HG02759 (cell line): ENCODE measurements at regions not wholly inside any gene's neighbourhood (a gene's known extent, or its start where the extent isn't known, plus 50 kb on each side); places are given as distances from the start of the nearest gene placed in this dataset.

Experiments used
- ATAC-seq: cut with Tn5 transposase; IDR thresholded peaks from one replicate; pipeline ENCODE4 v1.9.1; 2021; ENCODE audit warnings: mild to moderate bottlenecking, moderate library complexity; ENCODE audit not compliant: unreplicated experiment

- no peak for ATAC-seq
These were observed 60.1 kb downstream of the NABP1 start for GRCh38 chr2:191738003-191738402.

DNA sequence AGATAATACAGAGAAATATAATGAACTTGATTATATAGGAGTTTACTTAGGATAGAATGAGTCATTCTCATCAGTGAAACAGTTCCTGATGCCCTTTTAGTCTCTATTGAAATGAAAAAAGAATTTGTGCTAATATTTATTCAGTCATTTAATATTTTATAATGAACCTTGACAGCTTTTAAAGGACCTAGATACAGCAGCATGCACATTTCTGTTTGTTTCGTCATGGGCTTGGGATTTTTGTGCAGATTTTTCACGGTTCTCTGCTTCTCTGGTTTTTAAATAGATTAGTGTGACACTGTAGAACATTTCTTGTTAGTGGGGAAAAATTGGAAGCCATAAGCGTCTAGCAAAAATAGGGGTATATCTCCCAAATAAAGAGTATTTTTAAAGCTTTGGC lies 60.7 kb downstream of the NABP1 start:
- no peak for ATAC-seq

- no peak for ATAC-seq
These were observed 61.3 kb downstream of the NABP1 start for GRCh38 chr2:191739194-191739593.

- ATAC-seq: peak; percentile 92
These were observed 62.1 kb downstream of the NABP1 start for GRCh38 chr2:191740016-191740419.

DNA sequence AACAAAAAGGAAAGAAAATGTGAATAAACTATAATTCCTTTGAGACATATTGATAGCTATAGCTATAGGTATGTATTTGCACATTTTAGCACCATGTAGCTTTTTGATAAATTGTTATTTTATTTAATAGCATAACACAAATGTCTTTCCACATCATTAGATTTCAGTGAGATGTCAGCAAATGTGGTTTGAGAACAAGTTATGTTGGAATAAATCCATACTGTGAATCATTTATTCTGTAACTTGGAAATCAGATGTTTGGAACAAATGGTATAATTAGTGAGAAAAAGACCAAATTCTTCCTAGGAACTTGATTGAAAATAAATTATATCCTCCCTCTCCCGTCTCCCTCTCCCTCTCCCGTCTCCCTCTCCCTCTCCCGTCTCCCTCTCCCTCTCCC lies 62.8 kb downstream of the NABP1 start:
- no peak for ATAC-seq

DNA sequence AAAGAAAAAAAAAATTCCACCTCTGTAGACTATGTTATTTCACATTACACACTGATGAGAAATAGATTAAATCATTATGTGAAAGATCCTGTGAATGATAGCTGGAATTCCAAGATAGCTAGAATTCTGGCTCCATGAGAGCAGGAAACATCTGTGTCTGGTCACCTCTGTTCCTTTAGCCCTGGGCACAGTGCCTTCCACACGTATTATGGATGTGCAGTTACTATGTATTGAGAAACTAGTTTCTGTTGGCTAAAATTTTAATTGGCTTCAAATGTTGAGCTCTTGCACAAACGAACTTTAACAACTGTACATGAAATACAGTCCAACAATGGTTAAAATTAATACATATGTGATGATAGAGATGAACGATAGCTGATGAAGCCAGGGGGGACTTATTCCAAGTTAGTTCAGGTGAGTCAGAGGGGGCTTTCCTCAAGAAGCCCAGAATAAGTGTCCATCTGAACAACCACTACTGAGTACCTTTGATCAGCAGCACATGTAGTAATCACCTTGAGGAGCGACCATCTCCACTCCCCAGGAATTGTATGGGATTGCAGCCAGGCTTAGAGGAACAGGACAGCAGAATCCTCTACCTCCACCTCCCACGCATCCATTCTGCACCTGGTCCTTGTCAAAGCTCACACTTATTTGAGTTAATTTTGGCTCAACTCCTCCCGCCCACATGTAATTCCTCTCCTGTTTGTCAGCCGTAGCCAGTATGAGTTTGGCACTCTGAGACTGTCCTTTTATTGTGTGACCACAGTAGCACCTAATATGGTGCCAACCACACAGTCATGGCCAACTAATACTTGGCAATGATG lies 68.6 kb downstream of the NABP1 start:
- ATAC-seq: no peak

DNA sequence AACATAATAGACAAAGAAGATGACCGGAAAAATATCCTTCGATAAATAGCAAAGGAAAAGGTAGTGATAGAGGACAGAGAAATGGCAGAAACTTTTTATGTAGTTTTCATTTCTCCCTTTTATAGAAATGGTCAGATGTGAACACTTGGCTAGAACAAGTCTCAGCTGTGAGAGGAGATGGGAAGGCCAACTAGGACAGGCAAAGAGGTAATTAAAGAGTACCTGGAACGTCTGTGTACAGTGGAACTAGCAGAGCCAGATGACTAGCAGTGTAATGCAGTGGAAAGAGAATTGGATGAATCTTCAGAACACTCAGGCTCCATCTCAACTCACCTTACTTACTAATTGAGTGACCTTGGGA lies 69.2 kb downstream of the NABP1 start:
- ATAC-seq: no peak

GRCh38 chr2:191748059-191748461 lies 70.1 kb downstream of the NABP1 start:
- ATAC-seq: peak; percentile 42

DNA sequence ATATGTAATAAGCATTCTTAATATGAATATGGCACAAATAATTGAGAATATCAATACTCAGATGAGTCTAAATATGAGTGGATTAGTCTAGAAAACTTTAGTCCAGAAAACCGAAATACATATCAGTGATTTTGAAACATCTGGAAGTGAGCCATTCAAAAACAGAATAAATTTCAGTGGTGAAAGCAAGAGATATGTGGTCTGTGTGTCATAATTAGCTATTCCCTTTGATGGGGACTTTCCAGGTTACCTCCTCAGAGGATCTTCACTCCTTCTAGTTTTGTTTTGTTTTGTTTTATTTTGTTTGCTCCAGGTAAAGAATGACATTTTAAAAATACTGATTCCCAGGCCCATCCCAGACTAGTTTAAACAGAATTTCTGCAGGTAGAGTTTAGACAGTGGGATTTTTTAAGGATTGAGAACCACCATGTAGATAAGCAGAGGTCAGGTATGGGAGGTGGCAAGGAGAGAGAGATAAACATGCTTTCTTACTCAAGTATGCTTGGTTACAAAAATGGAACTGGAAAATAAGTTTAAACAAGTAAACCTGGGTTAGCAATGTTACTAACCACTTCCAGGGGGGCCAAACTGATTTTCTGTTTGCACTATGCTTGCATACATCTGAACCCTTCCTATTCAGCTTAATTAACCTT lies 70.7 kb downstream of the NABP1 start:
- peak; percentile 89 for ATAC-seq

DNA sequence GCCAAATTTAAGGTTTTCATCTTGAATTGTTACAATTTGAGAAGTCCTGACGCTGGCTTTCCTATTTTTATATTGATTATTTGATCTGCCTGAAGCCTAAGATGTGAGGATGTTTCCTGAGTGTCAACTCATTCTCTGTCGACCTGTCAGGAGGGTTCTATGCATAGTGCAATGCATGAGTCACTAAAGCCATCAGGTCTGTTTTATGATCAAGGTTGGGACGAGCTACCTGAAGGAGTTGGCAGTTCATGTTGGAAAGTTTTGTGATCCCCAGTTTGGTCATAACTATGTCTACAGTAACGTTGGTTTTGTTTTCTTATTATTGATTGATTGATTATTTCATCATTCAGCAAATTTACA lies 71.2 kb downstream of the NABP1 start:
- ATAC-seq: no peak

- ATAC-seq: no peak
These were observed 76.2 kb downstream of the NABP1 start for GRCh38 chr2:191754103-191754502.

DNA sequence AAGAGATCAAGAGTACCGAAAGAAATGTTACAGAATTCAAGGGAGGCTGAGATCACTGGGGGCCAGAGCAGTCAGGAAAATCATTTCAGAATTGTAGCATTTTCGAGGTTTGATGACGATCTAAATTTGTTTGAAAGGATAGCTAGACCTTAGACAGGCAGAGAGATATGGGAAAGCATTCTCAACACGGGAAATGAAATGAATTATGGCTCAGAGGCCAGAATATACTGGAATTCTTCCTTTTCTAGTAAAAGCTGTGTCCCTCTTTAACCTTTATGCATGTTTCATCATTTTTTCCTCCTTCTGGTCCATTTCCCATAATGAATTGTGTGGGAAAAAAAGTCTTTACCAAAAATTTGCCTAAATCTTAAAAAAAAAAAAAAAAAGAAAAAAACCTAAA lies 78.8 kb downstream of the NABP1 start:
- no peak for ATAC-seq

- ATAC-seq: no peak
These were observed 79.3 kb downstream of the NABP1 start for GRCh38 chr2:191757208-191757607.

- peak; percentile 100 for ATAC-seq
These were observed 80.9 kb downstream of the NABP1 start for GRCh38 chr2:191758518-191759507.

DNA sequence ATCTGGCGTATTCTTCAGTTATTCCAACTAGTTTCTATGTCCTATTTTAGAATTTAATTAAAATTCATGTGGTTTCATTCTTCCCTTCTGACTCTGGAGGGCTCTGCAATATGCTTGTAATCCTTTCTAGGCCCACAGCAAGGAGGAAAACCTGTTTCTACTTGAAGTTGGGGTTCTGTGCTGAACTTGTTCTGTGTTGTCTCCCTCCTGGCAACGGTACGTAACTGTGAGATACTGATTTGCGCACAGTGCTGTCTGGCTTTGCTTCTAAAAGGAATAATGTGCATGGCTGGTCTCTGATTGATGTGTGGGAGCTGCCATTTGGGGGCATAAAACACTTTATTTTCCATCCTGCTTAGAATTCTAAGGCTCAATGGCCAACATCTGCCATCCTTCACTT lies 81.7 kb downstream of the NABP1 start:
- no peak for ATAC-seq

- no peak for ATAC-seq
These were observed 82.8 kb downstream of the NABP1 start for GRCh38 chr2:191760655-191761262.

DNA sequence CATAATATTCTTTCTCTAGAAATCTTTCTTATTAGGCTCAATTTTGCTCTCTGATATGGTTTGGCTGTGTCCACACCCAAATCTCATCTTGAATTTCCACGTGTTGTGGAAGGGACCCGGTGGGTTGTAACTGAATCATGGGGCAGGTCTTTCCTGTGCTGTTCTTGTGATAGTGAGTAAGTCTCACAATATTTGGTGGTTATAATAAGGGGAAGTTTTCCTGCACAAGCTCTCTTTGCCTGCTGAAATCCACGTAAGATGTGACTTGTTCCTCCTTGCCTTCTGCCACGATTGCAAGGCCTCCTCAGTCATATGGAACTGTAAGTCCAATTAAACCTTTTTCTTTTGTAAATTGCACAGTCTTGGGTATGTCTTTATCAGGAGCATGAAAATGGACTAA lies 73.8 kb downstream of the CAVIN2 start:
- no peak for ATAC-seq

DNA sequence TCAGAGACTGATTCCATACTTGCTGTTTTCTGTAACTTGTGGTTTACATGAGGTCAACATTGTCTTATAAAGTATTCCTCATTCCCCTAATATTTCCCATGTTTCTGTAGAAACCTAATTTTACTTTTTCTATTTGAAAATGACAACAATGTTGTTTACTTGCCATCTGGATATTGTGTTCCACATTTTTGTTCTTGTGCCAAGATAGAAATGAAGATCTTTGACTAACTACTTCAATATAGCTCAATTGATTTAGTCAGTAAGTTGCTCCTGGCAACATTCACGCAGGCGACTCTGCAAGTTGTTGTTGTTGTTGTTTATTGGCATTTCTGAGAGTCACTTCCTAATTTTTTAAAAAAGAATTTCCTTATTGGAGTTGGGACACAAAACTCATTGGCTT lies 69.5 kb downstream of the CAVIN2 start:
- ATAC-seq: no peak

DNA sequence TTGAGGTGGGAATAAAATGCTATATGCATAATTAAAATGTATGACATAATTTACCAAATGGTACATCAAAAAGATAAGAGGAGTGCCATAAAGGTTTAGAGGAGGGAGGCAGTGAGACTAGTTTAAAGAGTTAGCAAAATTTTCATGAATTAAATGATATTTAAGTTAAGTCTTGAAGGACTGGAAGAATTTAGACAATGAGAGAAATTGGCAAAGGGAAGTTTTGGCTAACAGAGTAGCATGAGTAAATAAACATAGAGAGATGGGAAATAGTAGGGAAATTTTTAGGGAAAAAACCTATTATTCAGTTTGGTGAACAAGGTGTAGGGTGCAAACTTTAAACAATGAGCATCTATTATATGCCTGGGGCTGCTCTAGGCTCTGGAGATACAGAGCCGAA lies 68.8 kb downstream of the CAVIN2 start:
- no peak for ATAC-seq

DNA sequence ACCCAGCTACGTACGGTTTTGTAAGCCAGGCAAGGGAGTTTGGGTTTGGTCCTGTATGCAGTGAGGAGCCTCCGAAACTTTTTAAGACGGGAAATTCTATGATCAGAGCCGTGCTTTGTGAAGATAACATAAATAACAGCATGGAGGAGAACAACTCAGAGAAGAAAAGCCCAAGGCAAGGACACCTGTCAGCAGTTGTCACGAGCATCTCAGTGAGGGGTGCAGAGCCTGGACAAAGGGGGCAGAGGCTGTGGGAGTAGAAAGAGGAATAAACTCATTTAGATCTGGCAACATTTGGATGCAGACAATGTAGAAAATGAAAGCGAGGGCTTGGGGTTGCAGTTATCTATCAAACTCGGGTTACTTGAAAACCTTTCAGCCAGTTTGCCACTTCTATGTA lies 64.5 kb downstream of the CAVIN2 start:
- ATAC-seq: no peak

DNA sequence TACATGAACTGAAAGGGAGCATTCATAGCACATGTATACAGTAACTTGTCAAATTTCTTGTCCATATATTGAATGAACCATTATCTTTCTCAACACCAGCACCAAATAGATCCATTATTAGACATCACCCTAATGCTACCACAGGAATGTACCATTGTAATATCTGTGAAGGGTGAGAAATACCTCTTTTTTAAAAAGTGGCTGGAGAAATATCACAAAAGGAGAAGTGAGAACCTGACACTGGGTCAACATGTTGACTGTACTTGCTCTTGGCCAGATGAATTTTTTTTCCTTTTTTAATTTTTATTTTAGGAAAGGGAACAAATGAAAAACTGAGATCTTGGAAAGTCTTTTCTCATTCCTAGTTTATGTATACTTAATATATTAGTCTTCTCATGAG lies 63.5 kb downstream of the CAVIN2 start:
- ATAC-seq: no peak
